ENCODE measurements at regions not wholly inside any gene's neighbourhood (a gene's known extent, or its start where the extent isn't known, plus 50 kb on each side); places are given as distances from the start of the nearest gene placed in this dataset.

DNA sequence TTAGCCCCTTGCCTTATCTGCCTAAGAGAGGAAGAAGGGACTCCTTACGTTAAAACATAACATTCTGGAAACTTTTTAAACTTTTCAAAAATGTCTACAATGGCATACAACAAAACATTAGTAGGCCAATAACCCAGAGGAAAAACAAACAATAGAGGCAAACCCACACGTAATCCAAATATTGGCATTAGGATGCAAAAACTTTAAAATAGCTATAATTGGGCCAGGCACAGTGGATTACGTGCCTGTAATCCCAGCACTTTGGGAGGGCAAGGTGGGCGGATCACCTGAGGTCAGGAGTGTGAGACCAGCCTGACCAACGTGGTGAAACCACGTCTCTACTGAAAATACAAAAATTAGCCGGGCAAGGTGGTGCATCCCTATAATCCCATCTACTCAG is 134.9 kb downstream of the AQP9 start:
- TF ChIP-seq, protein P1, sequence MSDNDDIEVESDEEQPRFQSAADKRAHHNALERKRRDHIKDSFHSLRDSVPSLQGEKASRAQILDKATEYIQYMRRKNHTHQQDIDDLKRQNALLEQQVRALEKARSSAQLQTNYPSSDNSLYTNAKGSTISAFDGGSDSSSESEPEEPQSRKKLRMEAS (IDR thresholded peaks at IDR 0.05) = no peak
- TF ChIP-seq POLR2AphosphoS5 (IDR thresholded peaks at IDR 0.05; ENCODE audit: low read depth, low read length) (no peak), SP1 (IDR thresholded peaks at IDR 0.05; ENCODE audit: low read depth) (no peak), JUND (IDR thresholded peaks at IDR 0.05) (no peak), CEBPB (IDR thresholded peaks at IDR 0.05; ENCODE audit: low read depth) (no peak), POLR2A (IDR thresholded peaks at IDR 0.05; ENCODE audit: borderline replicate concordance, extremely low read depth, insufficient read depth, insufficient read length) (no peak)
- TF ChIP-seq, protein P2, sequence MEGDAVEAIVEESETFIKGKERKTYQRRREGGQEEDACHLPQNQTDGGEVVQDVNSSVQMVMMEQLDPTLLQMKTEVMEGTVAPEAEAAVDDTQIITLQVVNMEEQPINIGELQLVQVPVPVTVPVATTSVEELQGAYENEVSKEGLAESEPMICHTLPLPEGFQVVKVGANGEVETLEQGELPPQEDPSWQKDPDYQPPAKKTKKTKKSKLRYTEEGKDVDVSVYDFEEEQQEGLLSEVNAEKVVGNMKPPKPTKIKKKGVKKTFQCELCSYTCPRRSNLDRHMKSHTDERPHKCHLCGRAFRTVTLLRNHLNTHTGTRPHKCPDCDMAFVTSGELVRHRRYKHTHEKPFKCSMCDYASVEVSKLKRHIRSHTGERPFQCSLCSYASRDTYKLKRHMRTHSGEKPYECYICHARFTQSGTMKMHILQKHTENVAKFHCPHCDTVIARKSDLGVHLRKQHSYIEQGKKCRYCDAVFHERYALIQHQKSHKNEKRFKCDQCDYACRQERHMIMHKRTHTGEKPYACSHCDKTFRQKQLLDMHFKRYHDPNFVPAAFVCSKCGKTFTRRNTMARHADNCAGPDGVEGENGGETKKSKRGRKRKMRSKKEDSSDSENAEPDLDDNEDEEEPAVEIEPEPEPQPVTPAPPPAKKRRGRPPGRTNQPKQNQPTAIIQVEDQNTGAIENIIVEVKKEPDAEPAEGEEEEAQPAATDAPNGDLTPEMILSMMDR (IDR thresholded peaks at IDR 0.05 in 2 of 3, conservative IDR thresholded peaks at IDR 0.05 in 1 of 3; ENCODE audit: borderline replicate concordance in 1 of 3, insufficient read depth in 1 of 3, low read depth in 2 of 3, low read length in 2 of 3) = no peak

Data from HCT116 (cell line).